HL-60 (cell line): ENCODE measurements at regions not wholly inside any gene's neighbourhood (a gene's known extent, or its start where the extent isn't known, plus 50 kb on each side); places are given as distances from the start of the nearest gene placed in this dataset.

Source experiments
- CTCF ChIP-seq: IDR thresholded peaks from one replicate; pipeline ENCODE4 v1.5.1; 2011; ENCODE audit warnings: low read length, control low read depth, inconsistent platforms; ENCODE audit not compliant: insufficient read depth
- GABPA ChIP-seq: IDR thresholded peaks from 2 replicates; pipeline ENCODE4 v1.6.1; 2012; ENCODE audit warnings: low read depth
- POLR2AphosphoS5 ChIP-seq: IDR thresholded peaks from 2 replicates; pipeline ENCODE4 v1.6.1; 2012; ENCODE audit warnings: low read depth
- REST ChIP-seq: IDR thresholded peaks from 2 replicates; pipeline ENCODE4 v1.6.1; 2012; ENCODE audit warnings: low read depth; ENCODE audit not compliant: insufficient replicate concordance
- SPI1 ChIP-seq: IDR thresholded peaks from 2 replicates; pipeline ENCODE4 v1.6.1; 2012; ENCODE audit warnings: low read depth, mild to moderate bottlenecking, borderline replicate concordance

- TF ChIP-seq CTCF = no peak
- TF ChIP-seq GABPA = no peak
- TF ChIP-seq SPI1 = no peak
- TF ChIP-seq POLR2AphosphoS5 = no peak
- TF ChIP-seq REST = no peak
Measured at GRCh38 chr18:24590946-24591345, 130.5 kb downstream of the HRH4 start.
